ENCODE measurements at regions not wholly inside any gene's neighbourhood (a gene's known extent, or its start where the extent isn't known, plus 50 kb on each side); places are given as distances from the start of the nearest gene placed in this dataset.

DNA sequence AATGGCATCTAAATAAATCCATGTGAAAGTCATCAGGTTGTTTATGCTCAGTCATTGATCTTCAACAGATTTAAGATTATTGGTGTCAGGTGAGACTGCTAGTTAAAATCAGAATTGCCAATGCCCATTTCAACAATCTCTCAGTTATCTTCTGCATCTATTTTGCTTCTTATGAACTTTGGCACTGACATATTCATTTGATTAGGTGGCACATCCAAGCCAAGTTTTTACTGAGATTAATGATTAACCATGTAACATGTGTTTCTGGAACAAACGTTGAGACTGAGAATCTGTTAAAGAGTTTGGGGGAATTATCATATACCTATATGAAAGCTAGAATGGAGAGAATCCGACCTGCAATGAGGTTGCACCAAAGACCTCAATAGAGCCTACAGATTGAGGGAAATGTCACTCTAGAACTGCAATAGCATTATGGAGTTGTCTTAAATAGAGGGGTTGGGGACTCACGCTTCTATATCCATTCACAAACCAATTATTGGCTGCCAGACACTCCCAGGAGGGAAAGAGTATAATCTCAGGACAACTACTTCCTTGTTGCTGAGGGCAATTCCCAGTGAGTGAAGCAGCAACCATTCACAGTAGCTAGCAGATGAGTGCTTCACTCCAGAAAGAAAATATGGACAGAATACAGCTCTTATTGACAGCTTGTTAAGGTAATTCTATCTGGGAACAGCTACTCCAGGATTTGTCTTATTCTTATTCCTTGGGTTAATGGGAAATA is 891.3 kb downstream of the SQOR start:
- TF ChIP-seq EP300 (IDR thresholded peaks at IDR 0.05; ENCODE audit: borderline replicate concordance in 1 of 2, low read depth in 2 of 2, low read length in 2 of 2) (no peak), CTCF (IDR thresholded peaks at IDR 0.05; ENCODE audit: control extremely low read depth in 1 of 3, insufficient read depth in 1 of 3, low read depth in 1 of 3, low read length in 3 of 3) (no peak), RXRA (IDR thresholded peaks at IDR 0.05; ENCODE audit: insufficient read depth, low read depth, low read length) (no peak), TAF1 (IDR thresholded peaks at IDR 0.05; ENCODE audit: low read depth, low read length) (no peak), EZH2 (IDR thresholded peaks at IDR 0.05; ENCODE audit: low read depth, low read length, severe bottlenecking) (no peak), CHD1 (IDR thresholded peaks at IDR 0.05; ENCODE audit: low read depth, low read length) (no peak), POLR2AphosphoS5 (IDR thresholded peaks at IDR 0.05; ENCODE audit: low read depth, low read length) (no peak), RAD21 (IDR thresholded peaks at IDR 0.05 in 1 of 2, conservative IDR thresholded peaks at IDR 0.05 in 1 of 2; ENCODE audit: low read depth in 2 of 2, low read length in 2 of 2) (no peak), EGR1 (IDR thresholded peaks at IDR 0.05; ENCODE audit: borderline replicate concordance, low read depth, low read length) (no peak), POLR2A (IDR thresholded peaks at IDR 0.05; ENCODE audit: control extremely low read depth in 1 of 2, low read depth in 2 of 2, low read length in 2 of 2) (no peak), SIX5 (IDR thresholded peaks at IDR 0.05; ENCODE audit: low read depth, low read length) (no peak)
- TF ChIP-seq, protein P1, sequence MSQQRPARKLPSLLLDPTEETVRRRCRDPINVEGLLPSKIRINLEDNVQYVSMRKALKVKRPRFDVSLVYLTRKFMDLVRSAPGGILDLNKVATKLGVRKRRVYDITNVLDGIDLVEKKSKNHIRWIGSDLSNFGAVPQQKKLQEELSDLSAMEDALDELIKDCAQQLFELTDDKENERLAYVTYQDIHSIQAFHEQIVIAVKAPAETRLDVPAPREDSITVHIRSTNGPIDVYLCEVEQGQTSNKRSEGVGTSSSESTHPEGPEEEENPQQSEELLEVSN (IDR thresholded peaks at IDR 0.05) = no peak

Data from H1 (cell line).